Stimulated activated naive CD8-positive, alpha-beta T cell treated with anti-CD3 and anti-CD28 coated beads, Interleukin-15, Interleukin-2, amounts not matched to agents 100 ng/mL and 50 ng/mL, for 24 hours (primary cell): ENCODE measurements at regions not wholly inside any gene's neighbourhood (a gene's known extent, or its start where the extent isn't known, plus 50 kb on each side); places are given as distances from the start of the nearest gene placed in this dataset.
"Not testable (repeated sequence)": the region's sequence is repeated elsewhere in the genome, so short reads cannot be mapped to it uniquely, and the experiment has no call there.

Source experiments
- H3K27ac Mint-ChIP-seq: one replicate; pipeline ENCODE4 v1.8.0; 2021; ENCODE audit warnings: mild to moderate bottlenecking, mixed read lengths
- H3K27me3 Mint-ChIP-seq: one replicate; pipeline ENCODE4 v1.8.0; 2021; ENCODE audit warnings: mixed read lengths
- H3K36me3 Mint-ChIP-seq: one replicate; pipeline ENCODE4 v1.8.0; 2021; ENCODE audit warnings: low read depth, mixed read lengths
- H3K4me1 Mint-ChIP-seq: one replicate; pipeline ENCODE4 v1.8.0; 2021; ENCODE audit warnings: low read depth, mixed read lengths
- H3K4me3 Mint-ChIP-seq: one replicate; pipeline ENCODE4 v1.8.0; 2021; ENCODE audit warnings: mild to moderate bottlenecking, mixed read lengths
- H3K9me3 Mint-ChIP-seq: one replicate; pipeline ENCODE4 v1.8.0; 2021; ENCODE audit warnings: mixed read lengths

- Mint-ChIP-seq H3K4me3 (no peak overlapping the region), H3K4me1 (no peaks in the 10 kb centered on the region), H3K36me3 (no peaks in the 10 kb centered on the region), H3K9me3 (no peaks in the 10 kb centered on the region), H3K27me3 (no peaks in the 10 kb centered on the region), H3K27ac (no peak overlapping the region)
These were observed 875.5 kb downstream of the C4orf33 start for GRCh38 chr4:129971419-129971818.

- Mint-ChIP-seq H3K4me1 (no peaks in the 10 kb centered on the region), H3K36me3 (no peaks in the 10 kb centered on the region), H3K27me3 (no peaks in the 10 kb centered on the region), H3K27ac (no peak overlapping the region), H3K4me3 (no peak overlapping the region), H3K9me3 (no peaks in the 10 kb centered on the region)
These were observed 876.3 kb downstream of the C4orf33 start for GRCh38 chr4:129972257-129972656.

GRCh38 chr4:129974730-129975129, 878.8 kb downstream of the C4orf33 start:
- Mint-ChIP-seq H3K4me3 (no peak overlapping the region), H3K36me3 (no peaks in the 10 kb centered on the region), H3K27me3 (no peaks in the 10 kb centered on the region), H3K9me3 (no peaks in the 10 kb centered on the region), H3K4me1 (no peaks in the 10 kb centered on the region), H3K27ac (no peak overlapping the region)

- no peaks in the 10 kb centered on the region for H3K9me3 Mint-ChIP-seq
- no peak overlapping the region for H3K27ac Mint-ChIP-seq
- no peak overlapping the region for H3K4me3 Mint-ChIP-seq
- no peaks in the 10 kb centered on the region for H3K36me3 Mint-ChIP-seq
- H3K27me3 Mint-ChIP-seq: no peaks in the 10 kb centered on the region
- H3K4me1 Mint-ChIP-seq: no peaks in the 10 kb centered on the region
These were observed 882.4 kb downstream of the C4orf33 start for GRCh38 chr4:129978315-129978714.

- H3K9me3 Mint-ChIP-seq: no peaks in the 10 kb centered on the region
- no peaks in the 10 kb centered on the region for H3K36me3 Mint-ChIP-seq
- H3K4me3 Mint-ChIP-seq: no peak overlapping the region
- H3K27ac Mint-ChIP-seq: no peak overlapping the region
- no peaks in the 10 kb centered on the region for H3K27me3 Mint-ChIP-seq
- H3K4me1 Mint-ChIP-seq: no peaks in the 10 kb centered on the region
These were observed 893.0 kb downstream of the C4orf33 start for GRCh38 chr4:129988957-129989356.

- Mint-ChIP-seq H3K36me3 (no peaks in the 10 kb centered on the region), H3K4me1 (no peaks in the 10 kb centered on the region), H3K9me3 (peaks cover 3% of the 10 kb centered on the region), H3K4me3 (no peak overlapping the region), H3K27me3 (no peaks in the 10 kb centered on the region), H3K27ac (no peak overlapping the region)
These were observed 898.8 kb downstream of the C4orf33 start for GRCh38 chr4:129994715-129995114.

- no peaks in the 10 kb centered on the region for H3K27me3 Mint-ChIP-seq
- H3K9me3 Mint-ChIP-seq: peaks cover 6% of the 10 kb centered on the region
- H3K27ac Mint-ChIP-seq: no peak overlapping the region
- H3K4me1 Mint-ChIP-seq: no peaks in the 10 kb centered on the region
- no peak overlapping the region for H3K4me3 Mint-ChIP-seq
- H3K36me3 Mint-ChIP-seq: no peaks in the 10 kb centered on the region
These were observed 902.6 kb downstream of the C4orf33 start for GRCh38 chr4:129998436-129999150.

- H3K27ac Mint-ChIP-seq: no peak overlapping the region
- H3K9me3 Mint-ChIP-seq: peaks cover 6% of the 10 kb centered on the region
- H3K4me3 Mint-ChIP-seq: no peak overlapping the region
- H3K36me3 Mint-ChIP-seq: no peaks in the 10 kb centered on the region
- H3K27me3 Mint-ChIP-seq: no peaks in the 10 kb centered on the region
- H3K4me1 Mint-ChIP-seq: no peaks in the 10 kb centered on the region
These were observed 903.2 kb downstream of the C4orf33 start for GRCh38 chr4:129999156-129999555.

- no peak overlapping the region for H3K27ac Mint-ChIP-seq
- H3K4me3 Mint-ChIP-seq: no peak overlapping the region
- H3K27me3 Mint-ChIP-seq: no peaks in the 10 kb centered on the region
- no peaks in the 10 kb centered on the region for H3K36me3 Mint-ChIP-seq
- H3K9me3 Mint-ChIP-seq: no peaks in the 10 kb centered on the region
- no peaks in the 10 kb centered on the region for H3K4me1 Mint-ChIP-seq
These were observed 912.5 kb downstream of the C4orf33 start for GRCh38 chr4:130008461-130008860.

- not testable (repeated sequence) for H3K27me3 Mint-ChIP-seq, H3K4me1 Mint-ChIP-seq, H3K9me3 Mint-ChIP-seq, H3K36me3 Mint-ChIP-seq, H3K27ac Mint-ChIP-seq, H3K4me3 Mint-ChIP-seq
These were observed 916.9 kb downstream of the C4orf33 start for GRCh38 chr4:130012806-130013205.

- Mint-ChIP-seq H3K27ac (no peak overlapping the region), H3K4me1 (no peaks in the 10 kb centered on the region), H3K4me3 (no peak overlapping the region), H3K27me3 (no peaks in the 10 kb centered on the region), H3K36me3 (no peaks in the 10 kb centered on the region), H3K9me3 (peaks cover 5% of the 10 kb centered on the region)
These were observed 925.8 kb downstream of the C4orf33 start for GRCh38 chr4:130021706-130022105.

GRCh38 chr4:130023088-130023487, 927.1 kb downstream of the C4orf33 start:
- Mint-ChIP-seq H3K4me3 (no peak overlapping the region), H3K4me1 (no peaks in the 10 kb centered on the region), H3K27ac (no peak overlapping the region), H3K27me3 (no peaks in the 10 kb centered on the region), H3K36me3 (no peaks in the 10 kb centered on the region), H3K9me3 (peaks cover 5% of the 10 kb centered on the region)

GRCh38 chr4:130025701-130026100, 929.7 kb downstream of the C4orf33 start:
- Mint-ChIP-seq H3K36me3 (no peaks in the 10 kb centered on the region), H3K9me3 (peaks cover 5% of the 10 kb centered on the region), H3K4me1 (no peaks in the 10 kb centered on the region), H3K4me3 (no peak overlapping the region), H3K27me3 (no peaks in the 10 kb centered on the region), H3K27ac (no peak overlapping the region)

- no peaks in the 10 kb centered on the region for H3K4me1 Mint-ChIP-seq
- H3K27ac Mint-ChIP-seq: no peak overlapping the region
- no peak overlapping the region for H3K4me3 Mint-ChIP-seq
- no peaks in the 10 kb centered on the region for H3K36me3 Mint-ChIP-seq
- peaks cover 5% of the 10 kb centered on the region for H3K9me3 Mint-ChIP-seq
- H3K27me3 Mint-ChIP-seq: no peaks in the 10 kb centered on the region
These were observed 930.2 kb downstream of the C4orf33 start for GRCh38 chr4:130026185-130026584.

- H3K9me3 Mint-ChIP-seq: peaks cover 6% of the 10 kb centered on the region
- H3K4me1 Mint-ChIP-seq: no peaks in the 10 kb centered on the region
- no peak overlapping the region for H3K4me3 Mint-ChIP-seq
- H3K36me3 Mint-ChIP-seq: no peaks in the 10 kb centered on the region
- no peaks in the 10 kb centered on the region for H3K27me3 Mint-ChIP-seq
- H3K27ac Mint-ChIP-seq: no peak overlapping the region
These were observed 932.0 kb downstream of the C4orf33 start for GRCh38 chr4:130027973-130028372.

GRCh38 chr4:130028552-130028951, 932.6 kb downstream of the C4orf33 start:
- Mint-ChIP-seq H3K9me3 (peaks cover 6% of the 10 kb centered on the region), H3K36me3 (no peaks in the 10 kb centered on the region), H3K27ac (no peak overlapping the region), H3K4me3 (no peak overlapping the region), H3K4me1 (no peaks in the 10 kb centered on the region), H3K27me3 (no peaks in the 10 kb centered on the region)
